ENCODE measurements at regions not wholly inside any gene's neighbourhood (a gene's known extent, or its start where the extent isn't known, plus 50 kb on each side); places are given as distances from the start of the nearest gene placed in this dataset.

GRCh38 chr3:25170021-25170420 lies 258.0 kb upstream of the RARB start:
- no peak overlapping the region for H2AK5ac ChIP-seq (ENCODE audit: low read depth, low read length)
- no peak overlapping the region for H2BK15ac ChIP-seq (ENCODE audit: low read length)
- H3K27ac ChIP-seq (ENCODE audit: low read depth, low read length), result no peak overlapping the region
- no peak overlapping the region for H2BK20ac ChIP-seq (ENCODE audit: low read length)
- 79% methylated on average over 3 of the region's 3 CpGs; no CpG with 5 or more reads in 1 of the 2 experiments for WGBS, 2 experiments (ENCODE audit: extremely low coverage in 1 of 2, insufficient coverage in 1 of 2, insufficient read length in 1 of 2, insufficient replicate concordance in 2 of 2, low coverage in 1 of 2, low lambda C conversion rate in 2 of 2, missing lambda C conversion rate in 1 of 2)
- H4K5ac ChIP-seq (ENCODE audit: insufficient read length, low read depth, low read length), result no peak overlapping the region
- H3K4me1 ChIP-seq (replicated peaks in 1 of 4; ENCODE audit: control insufficient read depth in 3 of 4, insufficient read depth in 4 of 4, low read length in 3 of 4), result peaks cover 0 to 16% (median 1%) of the 10 kb centered on the region in 4 experiments; a peak in 3 of 7 replicates
- FAIRE-seq (no peak), DNase-seq (ENCODE audit: low read depth in 1 of 2, low spot score in 2 of 2) (no peak)
- H3K23me2 ChIP-seq (ENCODE audit: low read depth, low read length), result no peaks in the 10 kb centered on the region
- no peak overlapping the region for H4K8ac ChIP-seq (ENCODE audit: extremely low read depth, insufficient read depth, low read length)
- H3K79me1 ChIP-seq (ENCODE audit: low read depth, low read length), result no peaks in the 10 kb centered on the region
- no peak for TF ChIP-seq TBP (IDR thresholded peaks at IDR 0.05; ENCODE audit: low read depth, low read length)
- no peak for TF ChIP-seq EGR1 (IDR thresholded peaks at IDR 0.05; ENCODE audit: borderline replicate concordance, low read depth, low read length)
- no peak for TF ChIP-seq BRCA1 (IDR thresholded peaks at IDR 0.05; ENCODE audit: low read depth, low read length)
- no peak overlapping the region for H2AFZ ChIP-seq (ENCODE audit: low read length)
- no peak overlapping the region for H3K56ac ChIP-seq (replicated peaks; ENCODE audit: insufficient read length, low read depth, low read length)
- H2BK12ac ChIP-seq (ENCODE audit: low read depth, low read length), result no peak overlapping the region
- no peak overlapping the region for H3K14ac ChIP-seq (ENCODE audit: insufficient read length)
- no peaks in the 10 kb centered on the region for H3K27me3 ChIP-seq (replicated peaks in 1 of 4; ENCODE audit: control insufficient read depth in 3 of 4, extremely low read depth in 1 of 4, insufficient read depth in 3 of 4, low read length in 3 of 4)
- H3K9me3 ChIP-seq (ENCODE audit: insufficient read depth in 2 of 2, low read depth in 1 of 2, low read length in 1 of 2), result peaks cover 4 to 7% of the 10 kb centered on the region in 2 experiments; a peak in 2 of 4 replicates
- no peak overlapping the region for H4K91ac ChIP-seq (replicated peaks; ENCODE audit: insufficient read length, low read length)
- ChIA-PET POLR2A (ENCODE audit: partially characterized antibody) (interaction anchor here (1.0 kb wide), 1 partner anchor 14 kb away, joined by 3 read pairs; no protein-coding TSS in a partner anchor), CTCF (ENCODE audit: partially characterized antibody) (no interaction called here)
- no peak overlapping the region for H3K23ac ChIP-seq (ENCODE audit: insufficient read length)
- no peak overlapping the region for H2BK5ac ChIP-seq (ENCODE audit: low read depth, low read length)
- H2BK120ac ChIP-seq (replicated peaks; ENCODE audit: low read depth, low read length), result no peak overlapping the region
- H3K9ac ChIP-seq (replicated peaks in 1 of 4; ENCODE audit: extremely low read depth in 1 of 4, low read depth in 3 of 4, low read length in 3 of 4), result no peak overlapping the region
- H3K4ac ChIP-seq (replicated peaks; ENCODE audit: insufficient read length, low read depth, low read length), result peak overlapping the region; percentile 34
- H3K4me3 ChIP-seq (ENCODE audit: extremely low read depth in 1 of 4, insufficient read depth in 2 of 4, low read depth in 3 of 4, low read length in 4 of 4), result no peak overlapping the region
- H3K79me2 ChIP-seq (ENCODE audit: control insufficient read depth in 1 of 2, insufficient read depth in 2 of 2, low read length in 2 of 2), result no peaks in the 10 kb centered on the region
- no peak overlapping the region for H3K4me2 ChIP-seq (ENCODE audit: insufficient read depth in 1 of 2, low read depth in 2 of 2, low read length in 2 of 2)
- no peak overlapping the region for H3K18ac ChIP-seq (ENCODE audit: extremely low read depth, low read length)
- H3K36me3 ChIP-seq (ENCODE audit: control insufficient read depth in 2 of 4, insufficient read depth in 4 of 4, low read length in 3 of 4), result no peaks in the 10 kb centered on the region; a peak in 1 of 8 replicates
- no peaks in the 10 kb centered on the region for H4K20me1 ChIP-seq (replicated peaks in 1 of 2; ENCODE audit: control insufficient read depth in 1 of 2, insufficient read depth in 2 of 2, low read length in 2 of 2)

Measured in H1 (cell line).